HepG2 (cell line): ENCODE measurements at regions not wholly inside any gene's neighbourhood (a gene's known extent, or its start where the extent isn't known, plus 50 kb on each side); places are given as distances from the start of the nearest gene placed in this dataset.

Experiments
- NFRKB ChIP-seq: fragments of 450-650 bp; IDR thresholded peaks from 2 replicates; pipeline ENCODE4 v1.6.1; 2017
- SP2 ChIP-seq: sonication (generic); formaldehyde crosslinking; IDR thresholded peaks from 2 replicates; pipeline ENCODE4 v1.5.1; 2020; ENCODE audit warnings: mild to moderate bottlenecking, missing genetic modification reagents
- ZFP1 ChIP-seq: IDR thresholded peaks from 2 replicates; pipeline ENCODE4 v1.6.1; 2016
- ZKSCAN1 ChIP-seq: fragments of 150-350 bp; IDR thresholded peaks from 2 replicates; pipeline ENCODE4 v1.6.1; 2014; ENCODE audit warnings: low read length
- TF ChIP-seq, protein P1 (sequence below): sonication (generic); formaldehyde crosslinking; IDR thresholded peaks from 2 replicates; pipeline ENCODE4 v1.5.1; 2020; ENCODE audit warnings: mild to moderate bottlenecking, moderate library complexity, missing genetic modification reagents
- TF ChIP-seq, protein P2 (sequence below): sonication (generic); formaldehyde crosslinking; IDR thresholded peaks from 2 replicates; pipeline ENCODE4 v1.4.0; 2020; ENCODE audit warnings: missing genetic modification reagents

DNA sequence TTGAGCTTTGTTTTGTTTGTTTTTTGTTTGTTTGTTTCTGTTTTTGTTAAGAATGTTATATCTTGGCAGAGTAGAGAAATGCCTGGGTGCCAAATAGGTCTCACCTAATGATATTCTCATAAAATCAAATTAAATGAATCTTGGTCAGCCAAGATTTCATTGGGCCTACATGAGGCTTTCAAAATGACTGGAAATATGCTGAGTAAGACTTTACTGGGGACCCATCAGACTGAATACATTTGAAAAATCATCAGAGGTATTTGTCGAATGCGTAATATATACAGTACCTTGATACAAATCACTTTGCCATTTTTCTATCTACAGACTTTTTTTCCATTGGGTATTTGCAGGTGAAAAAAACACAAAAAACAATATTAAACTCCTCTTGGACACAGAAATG is 480.8 kb downstream of the CDH2 start:
- no peak for TF ChIP-seq NFRKB
- TF ChIP-seq SP2 (CRISPR knock-in tag) = no peak
- no peak for TF ChIP-seq ZKSCAN1
- TF ChIP-seq, protein P1, sequence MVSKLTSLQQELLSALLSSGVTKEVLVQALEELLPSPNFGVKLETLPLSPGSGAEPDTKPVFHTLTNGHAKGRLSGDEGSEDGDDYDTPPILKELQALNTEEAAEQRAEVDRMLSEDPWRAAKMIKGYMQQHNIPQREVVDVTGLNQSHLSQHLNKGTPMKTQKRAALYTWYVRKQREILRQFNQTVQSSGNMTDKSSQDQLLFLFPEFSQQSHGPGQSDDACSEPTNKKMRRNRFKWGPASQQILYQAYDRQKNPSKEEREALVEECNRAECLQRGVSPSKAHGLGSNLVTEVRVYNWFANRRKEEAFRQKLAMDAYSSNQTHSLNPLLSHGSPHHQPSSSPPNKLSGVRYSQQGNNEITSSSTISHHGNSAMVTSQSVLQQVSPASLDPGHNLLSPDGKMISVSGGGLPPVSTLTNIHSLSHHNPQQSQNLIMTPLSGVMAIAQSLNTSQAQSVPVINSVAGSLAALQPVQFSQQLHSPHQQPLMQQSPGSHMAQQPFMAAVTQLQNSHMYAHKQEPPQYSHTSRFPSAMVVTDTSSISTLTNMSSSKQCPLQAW (CRISPR knock-in tag) = no peak
- TF ChIP-seq, protein P2, sequence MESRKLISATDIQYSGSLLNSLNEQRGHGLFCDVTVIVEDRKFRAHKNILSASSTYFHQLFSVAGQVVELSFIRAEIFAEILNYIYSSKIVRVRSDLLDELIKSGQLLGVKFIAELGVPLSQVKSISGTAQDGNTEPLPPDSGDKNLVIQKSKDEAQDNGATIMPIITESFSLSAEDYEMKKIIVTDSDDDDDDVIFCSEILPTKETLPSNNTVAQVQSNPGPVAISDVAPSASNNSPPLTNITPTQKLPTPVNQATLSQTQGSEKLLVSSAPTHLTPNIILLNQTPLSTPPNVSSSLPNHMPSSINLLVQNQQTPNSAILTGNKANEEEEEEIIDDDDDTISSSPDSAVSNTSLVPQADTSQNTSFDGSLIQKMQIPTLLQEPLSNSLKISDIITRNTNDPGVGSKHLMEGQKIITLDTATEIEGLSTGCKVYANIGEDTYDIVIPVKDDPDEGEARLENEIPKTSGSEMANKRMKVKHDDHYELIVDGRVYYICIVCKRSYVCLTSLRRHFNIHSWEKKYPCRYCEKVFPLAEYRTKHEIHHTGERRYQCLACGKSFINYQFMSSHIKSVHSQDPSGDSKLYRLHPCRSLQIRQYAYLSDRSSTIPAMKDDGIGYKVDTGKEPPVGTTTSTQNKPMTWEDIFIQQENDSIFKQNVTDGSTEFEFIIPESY (CRISPR knock-in tag) = no peak
- TF ChIP-seq ZFP1 (CRISPR knock-in tag) = no peak
